HL-60 (cell line): ENCODE measurements at regions not wholly inside any gene's neighbourhood (a gene's known extent, or its start where the extent isn't known, plus 50 kb on each side); places are given as distances from the start of the nearest gene placed in this dataset.

Experiments
- GABPA ChIP-seq: IDR thresholded peaks from 2 replicates; pipeline ENCODE4 v1.6.1; 2012; ENCODE audit warnings: low read depth
- POLR2AphosphoS5 ChIP-seq: IDR thresholded peaks from 2 replicates; pipeline ENCODE4 v1.6.1; 2012; ENCODE audit warnings: low read depth
- SPI1 ChIP-seq: IDR thresholded peaks from 2 replicates; pipeline ENCODE4 v1.6.1; 2012; ENCODE audit warnings: low read depth, mild to moderate bottlenecking, borderline replicate concordance
- TF ChIP-seq, protein P1 (sequence below): IDR thresholded peaks from one replicate; pipeline ENCODE4 v1.5.1; 2011; ENCODE audit warnings: low read length, control low read depth, inconsistent platforms; ENCODE audit not compliant: insufficient read depth
- TF ChIP-seq, protein P2 (sequence below): IDR thresholded peaks from 2 replicates; pipeline ENCODE4 v1.6.1; 2012; ENCODE audit warnings: low read depth; ENCODE audit not compliant: insufficient replicate concordance

DNA sequence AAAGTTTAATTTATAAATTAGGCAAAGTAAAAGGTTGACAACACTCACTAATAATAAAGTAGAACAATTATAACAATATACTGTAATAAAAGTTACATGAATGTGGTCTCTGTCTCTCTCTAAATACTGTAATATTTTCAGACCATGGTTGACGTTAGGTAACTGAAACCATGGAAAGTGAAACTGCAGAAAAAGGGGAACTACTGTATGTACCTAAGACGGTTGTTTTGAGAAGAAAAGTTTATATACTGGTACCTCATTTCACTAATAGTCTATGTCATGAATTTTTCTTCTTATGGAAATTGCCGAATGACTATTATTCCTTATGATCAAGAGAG lies 166.7 kb upstream of the ZNF521 start:
- TF ChIP-seq, protein P1, sequence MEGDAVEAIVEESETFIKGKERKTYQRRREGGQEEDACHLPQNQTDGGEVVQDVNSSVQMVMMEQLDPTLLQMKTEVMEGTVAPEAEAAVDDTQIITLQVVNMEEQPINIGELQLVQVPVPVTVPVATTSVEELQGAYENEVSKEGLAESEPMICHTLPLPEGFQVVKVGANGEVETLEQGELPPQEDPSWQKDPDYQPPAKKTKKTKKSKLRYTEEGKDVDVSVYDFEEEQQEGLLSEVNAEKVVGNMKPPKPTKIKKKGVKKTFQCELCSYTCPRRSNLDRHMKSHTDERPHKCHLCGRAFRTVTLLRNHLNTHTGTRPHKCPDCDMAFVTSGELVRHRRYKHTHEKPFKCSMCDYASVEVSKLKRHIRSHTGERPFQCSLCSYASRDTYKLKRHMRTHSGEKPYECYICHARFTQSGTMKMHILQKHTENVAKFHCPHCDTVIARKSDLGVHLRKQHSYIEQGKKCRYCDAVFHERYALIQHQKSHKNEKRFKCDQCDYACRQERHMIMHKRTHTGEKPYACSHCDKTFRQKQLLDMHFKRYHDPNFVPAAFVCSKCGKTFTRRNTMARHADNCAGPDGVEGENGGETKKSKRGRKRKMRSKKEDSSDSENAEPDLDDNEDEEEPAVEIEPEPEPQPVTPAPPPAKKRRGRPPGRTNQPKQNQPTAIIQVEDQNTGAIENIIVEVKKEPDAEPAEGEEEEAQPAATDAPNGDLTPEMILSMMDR: no peak
- TF ChIP-seq POLR2AphosphoS5 (no peak), SPI1 (peak; percentile 12; the same call in 1 of the 2 replicates), GABPA (no peak)
- TF ChIP-seq, protein P2, sequence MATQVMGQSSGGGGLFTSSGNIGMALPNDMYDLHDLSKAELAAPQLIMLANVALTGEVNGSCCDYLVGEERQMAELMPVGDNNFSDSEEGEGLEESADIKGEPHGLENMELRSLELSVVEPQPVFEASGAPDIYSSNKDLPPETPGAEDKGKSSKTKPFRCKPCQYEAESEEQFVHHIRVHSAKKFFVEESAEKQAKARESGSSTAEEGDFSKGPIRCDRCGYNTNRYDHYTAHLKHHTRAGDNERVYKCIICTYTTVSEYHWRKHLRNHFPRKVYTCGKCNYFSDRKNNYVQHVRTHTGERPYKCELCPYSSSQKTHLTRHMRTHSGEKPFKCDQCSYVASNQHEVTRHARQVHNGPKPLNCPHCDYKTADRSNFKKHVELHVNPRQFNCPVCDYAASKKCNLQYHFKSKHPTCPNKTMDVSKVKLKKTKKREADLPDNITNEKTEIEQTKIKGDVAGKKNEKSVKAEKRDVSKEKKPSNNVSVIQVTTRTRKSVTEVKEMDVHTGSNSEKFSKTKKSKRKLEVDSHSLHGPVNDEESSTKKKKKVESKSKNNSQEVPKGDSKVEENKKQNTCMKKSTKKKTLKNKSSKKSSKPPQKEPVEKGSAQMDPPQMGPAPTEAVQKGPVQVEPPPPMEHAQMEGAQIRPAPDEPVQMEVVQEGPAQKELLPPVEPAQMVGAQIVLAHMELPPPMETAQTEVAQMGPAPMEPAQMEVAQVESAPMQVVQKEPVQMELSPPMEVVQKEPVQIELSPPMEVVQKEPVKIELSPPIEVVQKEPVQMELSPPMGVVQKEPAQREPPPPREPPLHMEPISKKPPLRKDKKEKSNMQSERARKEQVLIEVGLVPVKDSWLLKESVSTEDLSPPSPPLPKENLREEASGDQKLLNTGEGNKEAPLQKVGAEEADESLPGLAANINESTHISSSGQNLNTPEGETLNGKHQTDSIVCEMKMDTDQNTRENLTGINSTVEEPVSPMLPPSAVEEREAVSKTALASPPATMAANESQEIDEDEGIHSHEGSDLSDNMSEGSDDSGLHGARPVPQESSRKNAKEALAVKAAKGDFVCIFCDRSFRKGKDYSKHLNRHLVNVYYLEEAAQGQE: no peak
